Mucosa of descending colon (tissue), 3 donors: ENCODE measurements at regions not wholly inside any gene's neighbourhood (a gene's known extent, or its start where the extent isn't known, plus 50 kb on each side); places are given as distances from the start of the nearest gene placed in this dataset.
A peak's percentile ranks its signal among the peaks of the same experiment; 100 is the strongest.

Experiments
- ATAC-seq: fragments of 200-7000 bp; cut with Tn5 transposase; one replicate; pipeline ENCODE4 v1.9.1; 2020; ENCODE audit warnings: mild to moderate bottlenecking, moderate library complexity
- DNase-seq, 3 donors: peaks; one replicate each; pipeline ENCODE4 v3.0.0-alpha.2; 2020
- H3K36me3 ChIP-seq: fragments of 200-600 bp; one replicate; pipeline ENCODE4 v1.8.0; 2021; ENCODE audit warnings: low read depth, mild to moderate bottlenecking
- H3K4me1 ChIP-seq: fragments of 200-600 bp; one replicate; pipeline ENCODE4 v1.8.0; 2021; ENCODE audit warnings: low read depth, mild to moderate bottlenecking
- H3K4me3 ChIP-seq: fragments of 200-600 bp; one replicate; pipeline ENCODE4 v1.8.0; 2021; ENCODE audit warnings: mild to moderate bottlenecking
- H3K9me3 ChIP-seq: fragments of 200-600 bp; one replicate; pipeline ENCODE4 v1.8.0; 2021; ENCODE audit warnings: mild to moderate bottlenecking
- CTCF ChIP-seq: fragments of 200-600 bp; IDR thresholded peaks from one replicate; pipeline ENCODE4 v1.8.0; 2022; ENCODE audit warnings: antibody characterized with exemption, mild to moderate bottlenecking
- intact Hi-C, 2 donors: fragments of 100-400 bp; cut with DNase I in 1 of 2; cut with micrococcal nuclease in 1 of 2; formaldehyde crosslinking; loops; one replicate each; pipeline versions ENCODE4 v1.11.0 to v1.11.1; 2022; cut with DNase I, micrococcal nuclease
- donor health status: DM: no; HTN: no; CAD: no; lungs with moderate emphysema.
- donor health status: DM: no; HTN: no; CAD: no.
- donor health status: DM: no; HTN: yes; CAD: no.

GRCh38 chr2:82172483-82172882, 1867.9 kb upstream of the LRRTM1 start:
- TF ChIP-seq CTCF: no peak
- ATAC-seq: no peak
- no peaks in the 10 kb centered on the region for H3K9me3 ChIP-seq
- intact Hi-C loops: no loop called here
- H3K4me3 ChIP-seq: no peak overlapping the region
- no peaks in the 10 kb centered on the region for H3K36me3 ChIP-seq
- H3K4me1 ChIP-seq: no peaks in the 10 kb centered on the region
- DNase-seq: no peak

GRCh38 chr2:82169379-82169778, 1864.8 kb upstream of the LRRTM1 start:
- no peak for ATAC-seq
- Histone ChIP-seq H3K36me3 (no peaks in the 10 kb centered on the region), H3K4me1 (no peaks in the 10 kb centered on the region), H3K9me3 (no peaks in the 10 kb centered on the region), H3K4me3 (no peak overlapping the region)
- no peak for TF ChIP-seq CTCF
- intact Hi-C loops: no loop called here
- DNase-seq: no peak

GRCh38 chr2:82165377-82165776, 1860.8 kb upstream of the LRRTM1 start:
- Histone ChIP-seq H3K4me1 (no peaks in the 10 kb centered on the region), H3K36me3 (no peaks in the 10 kb centered on the region), H3K4me3 (no peak overlapping the region), H3K9me3 (no peaks in the 10 kb centered on the region)
- ATAC-seq (peak; percentile 79), DNase-seq (no peak)
- intact Hi-C loops: no loop called here
- no peak for TF ChIP-seq CTCF

GRCh38 chr2:82158150-82158549, 1853.6 kb upstream of the LRRTM1 start:
- no peak for DNase-seq
- intact Hi-C loops: no loop called here
- no peaks in the 10 kb centered on the region for H3K36me3 ChIP-seq
- no peak overlapping the region for H3K4me3 ChIP-seq
- no peak for ATAC-seq
- no peaks in the 10 kb centered on the region for H3K9me3 ChIP-seq
- no peak for TF ChIP-seq CTCF
- H3K4me1 ChIP-seq: no peaks in the 10 kb centered on the region

GRCh38 chr2:82155469-82155868, 1850.9 kb upstream of the LRRTM1 start:
- TF ChIP-seq CTCF: no peak
- ATAC-seq (peak; percentile 28), DNase-seq (no peak)
- Histone ChIP-seq H3K4me1 (no peaks in the 10 kb centered on the region), H3K4me3 (no peak overlapping the region), H3K9me3 (no peaks in the 10 kb centered on the region), H3K36me3 (no peaks in the 10 kb centered on the region)
- intact Hi-C loops: no loop called here

GRCh38 chr2:82143343-82143742, 1838.8 kb upstream of the LRRTM1 start:
- ATAC-seq (no peak), DNase-seq (no peak)
- no peak for TF ChIP-seq CTCF
- intact Hi-C loops: no loop called here
- Histone ChIP-seq H3K4me3 (no peak overlapping the region), H3K4me1 (peaks cover 9% of the 10 kb centered on the region), H3K9me3 (no peaks in the 10 kb centered on the region), H3K36me3 (no peaks in the 10 kb centered on the region)
